ENCODE measurements at regions not wholly inside any gene's neighbourhood (a gene's known extent, or its start where the extent isn't known, plus 50 kb on each side); places are given as distances from the start of the nearest gene placed in this dataset.

DNA sequence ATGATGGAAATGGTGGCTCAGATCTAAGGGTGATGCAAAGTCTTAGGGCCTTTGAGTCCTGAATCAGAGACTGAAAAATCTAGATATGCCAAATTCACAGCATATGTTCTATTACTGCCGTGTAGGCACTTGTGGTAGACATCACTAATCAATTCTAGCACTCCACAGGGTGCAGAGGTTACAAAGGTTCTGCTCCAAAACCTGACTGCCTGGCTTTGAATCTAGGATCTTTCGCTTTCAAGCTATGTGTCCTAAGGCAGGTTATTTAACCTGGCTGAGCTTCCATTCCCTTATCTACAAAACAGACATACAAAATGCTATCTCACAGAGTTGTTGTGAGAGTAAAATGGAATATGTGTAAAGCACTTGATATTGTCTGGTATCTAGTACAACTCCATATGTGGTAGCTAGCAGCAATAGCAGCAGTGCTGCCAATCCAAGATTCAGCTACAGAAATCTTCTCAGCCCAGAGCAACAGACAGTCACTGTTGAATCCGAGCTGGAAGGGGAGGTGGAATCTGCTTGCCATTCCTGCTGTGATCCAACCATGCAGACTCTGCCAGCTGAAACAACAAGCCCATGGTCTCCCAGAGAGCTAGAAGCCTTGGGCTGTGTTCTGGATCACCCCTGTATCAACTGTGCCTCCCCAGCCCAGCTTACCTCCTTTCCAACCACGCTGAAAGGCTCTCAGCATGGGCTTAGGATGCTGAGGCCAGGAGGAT lies 206.9 kb downstream of the TFAP2C start:
- DNase-seq (ENCODE audit: low read depth in 3 of 3): no peak

DNA sequence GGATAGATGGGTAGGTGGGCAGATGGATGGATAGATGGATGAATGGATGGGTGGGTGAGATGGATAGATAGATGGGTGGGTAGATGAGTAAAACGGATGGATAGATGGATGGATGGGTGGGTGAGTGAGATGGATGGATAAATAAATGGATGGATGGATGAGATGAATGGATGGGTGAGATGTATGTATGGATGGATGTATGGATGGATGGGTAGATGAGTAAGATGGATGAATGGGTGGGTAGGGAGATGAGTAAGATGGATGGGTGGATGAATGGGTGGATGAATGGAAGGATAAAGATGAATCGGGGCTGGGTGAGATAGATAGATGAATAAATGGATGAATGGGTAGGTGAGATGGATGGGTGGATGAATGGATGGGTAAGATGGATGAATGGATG lies 210.1 kb downstream of the TFAP2C start:
- no peak for DNase-seq (ENCODE audit: low read depth in 3 of 3)

DNA sequence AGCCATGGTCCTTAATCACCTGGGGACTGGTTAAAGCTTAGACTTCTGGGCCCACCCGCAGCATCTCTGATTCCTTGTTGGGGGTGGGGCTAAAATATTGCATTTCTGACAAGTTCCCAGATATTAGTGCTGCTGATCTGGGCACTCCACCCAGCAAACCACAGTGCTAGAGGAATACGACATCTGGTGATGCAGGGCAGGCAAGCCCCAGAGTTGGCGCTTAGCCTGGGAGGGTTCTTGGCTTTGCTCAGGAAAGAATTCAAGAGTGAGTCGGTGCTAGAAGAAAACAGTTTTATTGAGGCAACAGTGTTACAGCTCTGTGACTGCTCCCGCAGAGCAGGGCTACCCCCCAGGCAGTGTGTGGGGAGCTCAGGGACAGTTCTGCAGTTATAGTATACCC lies 210.7 kb downstream of the TFAP2C start:
- no peak for DNase-seq (ENCODE audit: low read depth in 3 of 3)

DNA sequence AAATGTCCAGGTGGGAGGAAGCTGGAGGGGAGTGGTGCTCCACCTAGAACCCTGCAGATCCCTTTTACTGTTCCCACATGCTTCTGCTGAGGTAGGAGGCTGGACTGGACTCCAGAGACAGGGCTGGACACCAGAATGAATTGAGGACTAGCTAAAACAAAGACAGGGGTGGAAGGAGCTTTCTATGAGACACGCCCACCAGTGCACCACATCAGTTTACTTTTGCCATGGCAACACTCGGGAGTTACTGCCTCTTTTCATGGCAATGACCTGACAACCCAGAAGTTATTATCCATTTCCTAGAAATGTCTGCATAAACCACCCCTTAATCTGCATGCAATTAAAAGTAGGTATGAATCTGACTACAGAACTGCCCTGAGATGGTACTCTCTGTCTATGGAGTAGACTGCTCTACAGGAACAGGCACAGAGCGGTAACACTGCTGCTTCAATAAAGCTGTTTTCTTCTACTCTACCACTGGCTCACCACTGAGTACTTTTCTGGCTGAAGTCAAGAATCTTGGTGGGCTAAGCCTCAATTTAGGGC lies 211.7 kb downstream of the TFAP2C start:
- no peak for DNase-seq (ENCODE audit: low read depth in 3 of 3)

DNA sequence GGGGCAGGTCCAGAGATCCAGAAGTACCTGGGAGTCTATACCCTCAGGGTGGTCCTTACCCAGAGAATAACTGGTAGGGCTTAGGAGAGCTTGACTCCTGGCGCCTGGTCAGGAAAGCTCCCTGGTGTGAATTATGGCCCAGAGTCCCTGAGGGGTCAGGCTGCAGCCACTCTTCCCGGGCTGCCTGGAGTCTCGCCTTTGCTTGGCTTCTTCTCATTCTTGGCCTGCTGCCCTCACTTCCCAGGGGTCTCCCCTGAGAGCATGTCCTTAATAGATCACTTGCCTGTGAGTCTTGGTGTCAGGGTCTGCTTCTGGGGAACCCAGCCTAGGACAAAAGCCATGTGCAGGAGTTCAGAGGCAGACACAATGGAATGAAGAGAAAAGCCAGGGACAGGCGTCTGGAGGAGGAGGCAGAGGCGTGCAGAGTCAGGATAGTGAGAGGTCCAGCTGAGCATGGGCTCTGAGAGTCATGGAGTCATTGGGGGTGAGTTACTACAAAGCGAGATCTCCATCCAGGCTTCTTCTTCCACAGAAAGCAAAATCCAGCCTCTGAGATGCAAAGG lies 212.3 kb downstream of the TFAP2C start:
- DNase-seq (ENCODE audit: low read depth in 3 of 3): no peak

DNA sequence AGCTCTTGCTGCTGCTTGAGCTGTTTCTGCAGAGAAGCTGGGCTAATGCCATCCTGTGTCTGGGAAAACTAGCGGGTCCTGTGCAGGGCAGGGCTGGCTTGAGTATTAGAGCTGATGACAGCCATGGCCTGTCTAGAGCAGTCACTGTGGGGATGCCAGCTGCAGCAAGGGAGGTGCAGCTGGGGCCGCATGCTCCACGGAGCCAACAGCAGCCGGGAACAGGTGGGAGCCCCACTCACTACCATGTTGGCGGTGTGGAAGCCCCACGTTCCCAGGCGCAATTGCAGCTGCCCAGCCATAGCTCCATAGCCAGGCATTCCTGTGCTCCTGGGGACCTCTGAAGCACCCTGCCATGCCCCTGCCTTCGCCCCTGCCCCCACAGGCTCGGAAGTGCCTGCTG lies 212.9 kb downstream of the TFAP2C start:
- DNase-seq (ENCODE audit: low read depth in 3 of 3): no peak

DNA sequence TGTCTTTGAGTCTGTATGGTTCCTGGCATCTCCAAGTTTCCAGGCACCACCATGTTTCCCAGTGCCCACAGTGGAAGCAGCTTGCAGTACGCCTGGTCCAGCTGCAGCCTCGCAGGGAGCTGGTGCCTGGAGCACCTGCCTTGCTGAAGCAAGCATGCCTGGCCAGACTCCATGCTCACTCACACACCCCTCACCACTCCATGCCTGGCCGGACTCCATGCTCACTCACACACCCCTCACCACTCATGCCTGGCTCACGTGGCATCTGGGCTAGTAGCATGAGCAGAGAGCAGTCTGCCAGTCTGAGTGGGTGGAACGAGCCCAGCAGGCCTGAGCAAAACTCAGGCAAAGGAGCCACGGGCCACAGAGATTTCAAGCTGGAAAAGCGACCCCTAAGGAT lies 214.3 kb downstream of the TFAP2C start:
- no peak for DNase-seq (ENCODE audit: low read depth in 3 of 3)

DNA sequence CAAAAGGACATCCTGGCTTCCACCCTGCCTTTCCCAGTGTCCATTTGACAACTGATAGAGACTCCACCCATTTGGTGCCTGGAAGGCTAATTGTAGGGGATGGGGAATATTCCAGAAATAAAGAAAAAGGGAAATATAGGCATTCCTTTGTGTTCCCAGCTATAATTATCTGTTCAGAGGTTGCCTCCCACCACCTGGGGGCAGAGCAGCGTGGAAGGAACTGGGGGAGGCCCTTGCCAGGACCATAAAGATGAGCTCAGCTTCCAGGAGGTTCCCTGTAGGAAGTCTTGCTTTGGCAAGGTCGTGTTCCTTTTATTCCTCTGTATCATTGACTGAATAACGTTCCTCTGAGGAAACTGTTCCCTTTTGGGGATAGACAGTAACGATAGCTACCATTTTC lies 214.7 kb downstream of the TFAP2C start:
- no peak for DNase-seq (ENCODE audit: low read depth in 3 of 3)

DNA sequence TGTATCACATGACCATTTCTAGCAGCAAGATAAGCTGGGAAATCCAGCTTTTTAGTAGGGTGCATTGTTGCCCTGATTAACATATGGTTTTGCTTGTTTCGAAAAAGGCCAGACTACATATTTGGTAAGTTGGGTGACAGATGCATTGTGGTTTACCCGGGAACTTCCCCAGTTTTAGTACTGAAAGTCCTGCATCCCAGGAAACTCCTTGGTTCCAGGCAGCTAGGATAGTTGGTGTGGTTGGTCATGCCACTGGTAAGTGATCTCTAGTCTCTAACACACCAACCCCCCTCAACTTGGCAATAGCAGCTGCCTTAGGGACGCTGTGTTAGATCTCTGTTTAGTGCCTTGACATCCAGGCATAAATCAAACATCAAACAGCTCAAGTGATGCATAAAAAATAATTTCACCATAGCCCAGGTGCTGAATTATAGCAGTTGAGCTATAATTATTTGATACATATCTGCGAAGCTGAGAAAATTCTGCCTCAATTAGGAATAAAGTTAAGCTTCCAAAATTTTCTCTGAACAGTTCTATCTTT lies 216.5 kb downstream of the TFAP2C start:
- DNase-seq (ENCODE audit: low read depth in 3 of 3): no peak

DNA sequence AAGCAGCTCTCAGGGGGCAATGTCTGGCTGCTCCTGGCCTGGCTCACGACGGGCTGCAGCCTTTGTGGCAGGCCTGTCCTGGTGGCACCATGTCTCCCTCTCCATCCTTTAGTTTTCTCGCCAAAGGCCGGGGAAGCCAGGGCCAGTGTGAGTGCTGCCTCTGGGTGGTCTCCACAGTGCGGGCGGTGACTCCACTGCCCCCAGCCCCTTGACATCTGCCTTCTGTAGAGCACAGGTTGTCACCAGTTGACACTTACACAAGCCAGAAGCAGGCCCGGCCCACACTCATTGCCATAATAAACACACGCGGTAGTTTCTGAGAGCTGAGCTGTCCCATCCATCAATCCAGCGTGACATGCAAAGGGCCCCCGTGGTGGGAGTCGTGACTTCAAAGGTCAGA lies 219.5 kb downstream of the TFAP2C start:
- no peak for DNase-seq (ENCODE audit: low read depth in 3 of 3)

DNA sequence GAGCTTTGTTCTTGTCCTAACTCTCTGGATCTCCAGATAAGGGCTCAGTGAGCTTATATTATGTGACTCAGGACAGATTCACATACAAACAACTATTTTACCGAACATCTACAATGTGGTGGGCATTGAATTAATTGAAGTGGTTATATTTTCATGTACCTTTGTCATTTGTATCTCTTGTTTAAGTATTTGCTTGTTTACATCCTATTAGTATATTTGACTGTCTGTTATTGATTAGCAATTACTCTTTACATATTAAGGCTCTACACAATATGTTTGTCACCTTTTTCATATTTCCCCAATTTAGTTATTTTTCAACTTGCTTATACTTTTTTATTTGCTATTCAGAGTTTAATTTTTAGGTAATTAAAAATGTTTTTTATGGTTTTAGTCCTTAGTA lies 222.4 kb downstream of the TFAP2C start:
- DNase-seq (ENCODE audit: low read depth in 3 of 3): no peak

DNA sequence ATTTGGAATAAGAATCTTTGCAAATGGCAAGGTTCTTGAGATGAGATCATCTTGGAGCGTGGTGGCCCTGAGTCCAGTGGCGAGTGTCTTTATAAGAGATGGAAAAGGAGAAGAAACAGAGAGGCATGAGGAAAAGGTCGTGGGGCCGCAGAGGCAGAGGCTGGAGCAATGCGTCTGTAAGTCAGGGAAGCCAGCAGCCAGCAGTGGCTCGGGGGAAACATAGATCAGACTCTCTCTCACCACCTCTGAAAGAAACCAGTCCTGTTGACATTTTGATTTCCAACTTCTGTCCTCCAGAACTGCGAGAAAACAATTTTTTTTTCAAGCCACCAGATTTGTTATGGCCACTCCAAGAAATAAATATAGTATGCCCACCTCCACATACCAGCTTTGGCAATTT lies 226.6 kb downstream of the TFAP2C start:
- no peak for DNase-seq (ENCODE audit: low read depth in 3 of 3)

DNA sequence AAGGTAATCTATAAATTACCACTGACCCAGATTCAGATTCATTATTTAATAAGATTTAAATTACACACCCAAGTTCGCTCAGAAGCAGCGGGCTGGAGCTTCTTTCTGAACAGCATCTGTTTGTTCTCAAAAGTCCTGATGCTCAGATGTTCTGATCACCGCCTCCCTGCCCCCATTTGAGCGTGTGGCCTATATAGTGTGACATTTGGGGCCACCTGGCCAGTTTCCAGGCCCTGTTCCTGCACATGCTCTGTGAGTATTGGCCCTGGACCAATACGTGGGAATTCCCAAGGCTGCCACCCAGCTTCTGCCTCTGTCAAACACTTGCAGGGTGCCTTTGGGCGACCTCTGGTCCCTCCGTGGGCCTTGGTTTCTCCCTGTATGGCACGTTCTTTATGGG lies 228.8 kb downstream of the TFAP2C start:
- DNase-seq (ENCODE audit: low read depth in 3 of 3): no peak

DNA sequence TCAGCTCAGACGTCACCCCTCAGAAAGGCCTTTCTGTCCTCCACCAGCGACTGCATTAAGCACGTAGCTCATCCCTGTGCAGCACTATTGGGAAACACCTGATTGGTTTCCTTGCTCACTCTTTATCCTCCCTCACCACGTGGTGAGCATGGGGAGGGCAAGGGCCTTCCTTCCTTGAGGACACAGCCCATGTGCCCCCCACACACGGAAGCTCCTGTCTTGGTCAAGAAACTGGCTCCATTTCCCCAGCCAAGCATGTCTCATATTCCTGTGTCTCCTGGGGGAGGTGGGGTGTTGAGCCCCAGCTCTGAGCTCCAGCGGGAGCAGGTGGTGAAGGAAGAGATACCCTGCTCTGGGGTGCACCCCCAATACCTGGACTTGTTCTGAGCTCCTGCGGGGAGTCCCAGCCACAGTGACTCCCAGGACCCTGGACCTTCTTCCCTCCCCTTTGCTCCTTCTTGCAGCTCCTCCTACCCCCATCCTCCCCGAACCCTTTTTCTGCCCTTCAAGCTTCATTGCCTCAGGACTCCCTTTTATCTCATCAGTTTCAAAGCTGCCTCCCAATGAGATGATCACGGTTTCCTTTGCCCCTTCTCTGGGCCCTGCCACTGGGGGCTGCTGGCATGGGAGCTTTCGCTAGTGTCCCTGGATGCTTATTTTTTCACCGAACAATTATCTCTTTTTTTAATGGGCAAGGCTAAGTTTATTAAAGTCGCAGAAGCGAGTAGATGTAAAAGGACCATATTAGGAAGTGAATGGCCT lies 230.1 kb downstream of the TFAP2C start:
- DNase-seq (ENCODE audit: low read depth in 3 of 3): no peak

DNA sequence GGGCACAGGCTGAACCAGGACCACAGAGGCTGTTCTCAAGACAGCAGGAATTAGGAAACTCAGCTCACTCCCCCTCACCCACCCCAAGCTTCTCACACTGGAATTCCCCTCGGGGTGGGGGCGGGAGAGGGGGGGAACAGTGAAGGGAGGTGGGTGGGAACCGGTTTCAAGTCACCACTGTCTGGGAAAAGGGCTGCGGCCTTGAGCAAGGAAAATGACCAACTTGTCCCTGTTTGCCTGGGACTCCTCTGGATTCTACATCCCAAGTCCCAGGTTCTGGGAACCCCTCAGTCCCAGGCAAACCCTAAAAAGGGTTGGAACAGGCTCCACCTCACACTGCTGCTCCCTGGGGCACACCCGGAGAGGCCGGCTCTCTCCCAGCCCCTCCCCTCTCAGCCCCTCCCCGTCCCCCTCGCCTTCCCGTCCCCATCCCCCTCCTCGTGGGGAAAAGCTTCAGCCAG lies 230.7 kb downstream of the TFAP2C start:
- no peak for DNase-seq (ENCODE audit: low read depth in 3 of 3)

DNA sequence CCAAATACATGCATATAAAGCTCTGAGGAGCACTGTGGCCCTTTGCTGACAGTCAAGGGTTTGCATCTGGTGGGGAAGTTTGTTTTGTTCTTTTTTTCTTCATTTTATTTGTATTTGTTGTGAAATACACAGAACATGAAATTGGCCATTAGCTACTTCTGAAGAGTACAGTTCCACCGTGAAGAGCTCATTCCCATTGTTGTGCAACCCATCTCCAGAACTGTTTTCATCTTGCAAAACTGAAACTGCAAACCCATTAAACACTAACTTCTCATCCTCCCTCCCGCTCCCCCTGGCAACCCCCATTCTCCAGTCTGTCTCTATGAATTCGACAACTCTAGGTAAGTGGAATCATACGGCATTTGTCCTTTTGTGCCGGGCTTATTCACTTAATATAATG lies 231.3 kb downstream of the TFAP2C start:
- no peak for DNase-seq (ENCODE audit: low read depth in 3 of 3)

DNA sequence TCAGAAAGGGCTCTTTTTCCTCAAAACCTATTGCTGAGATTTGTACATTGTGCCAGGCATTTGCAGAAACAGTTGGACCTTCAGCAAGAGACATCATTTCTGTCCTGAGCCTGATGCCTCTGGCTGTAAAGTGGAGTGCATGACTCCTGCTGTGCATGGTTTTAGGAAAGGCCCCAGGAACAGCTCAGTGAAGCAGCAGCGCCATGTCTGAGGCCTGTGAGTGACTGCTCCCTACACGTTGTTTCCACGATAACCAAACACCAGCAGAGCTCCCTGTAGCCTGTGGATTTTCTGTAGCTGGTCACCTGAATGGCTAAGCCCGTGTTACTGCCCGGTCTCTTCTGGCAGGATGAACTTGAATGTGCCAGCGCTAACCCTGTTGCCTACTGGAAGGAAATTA lies 232.5 kb downstream of the TFAP2C start:
- DNase-seq (ENCODE audit: low read depth in 3 of 3): no peak

DNA sequence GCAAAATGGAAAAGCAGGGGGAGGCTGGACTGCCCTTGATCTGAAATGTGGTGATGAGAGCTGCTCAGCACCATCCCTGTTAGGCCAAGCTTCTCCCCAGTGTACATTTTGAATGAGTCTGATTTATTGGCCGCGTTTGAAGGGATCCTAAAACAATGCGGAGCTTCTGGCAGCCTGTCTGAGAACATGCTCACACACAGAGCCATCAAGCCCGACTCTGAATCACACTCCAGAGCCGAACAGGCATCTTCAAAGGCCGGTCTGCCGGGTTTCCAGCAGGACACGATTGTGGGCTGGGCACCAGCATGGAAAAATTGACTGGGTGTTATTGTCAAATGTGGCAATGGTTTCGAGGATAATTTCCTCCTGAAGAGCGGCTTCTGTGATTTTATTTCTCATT lies 235.9 kb downstream of the TFAP2C start:
- DNase-seq (ENCODE audit: low read depth in 3 of 3): no peak

DNA sequence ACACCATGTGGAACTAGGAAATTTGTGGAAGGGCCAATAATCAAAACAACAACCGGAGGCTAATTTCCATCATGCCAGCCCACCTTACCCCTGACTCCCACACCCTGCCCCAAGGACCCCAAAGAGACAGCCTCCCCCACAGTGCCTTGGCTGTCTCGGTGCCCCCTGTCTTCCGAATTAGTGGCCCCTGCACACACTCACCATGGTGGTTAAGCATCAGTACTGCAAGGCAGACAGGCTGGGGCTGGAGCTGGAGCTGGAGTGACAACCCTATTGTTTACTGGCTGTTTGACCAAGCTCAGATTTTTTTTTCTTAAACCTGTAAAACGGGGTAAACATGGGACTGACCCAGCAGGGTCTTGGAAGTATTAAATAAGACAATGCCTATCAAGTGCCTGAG lies 238.0 kb downstream of the TFAP2C start:
- DNase-seq (ENCODE audit: low read depth in 3 of 3): no peak

DNA sequence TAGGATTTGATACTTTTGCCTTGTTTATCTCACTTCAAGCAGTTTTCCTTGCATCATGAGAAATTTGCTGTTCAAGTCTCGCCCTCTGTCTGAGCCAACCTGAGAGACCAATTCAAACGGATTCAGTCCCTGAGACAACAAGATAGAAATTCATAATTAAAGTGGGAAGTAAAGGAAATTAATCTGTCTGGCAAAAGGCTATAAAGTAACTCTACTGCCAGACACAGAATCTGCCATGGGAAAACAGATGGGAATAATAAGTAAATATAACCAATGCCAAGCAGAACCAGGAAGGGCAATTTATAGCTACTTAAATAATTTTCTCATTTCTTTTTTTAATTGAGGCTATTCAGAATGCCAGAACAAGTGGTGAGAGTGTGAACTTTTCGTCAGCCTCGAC lies 239.6 kb downstream of the TFAP2C start:
- no peak for DNase-seq (ENCODE audit: low read depth in 3 of 3)

DNA sequence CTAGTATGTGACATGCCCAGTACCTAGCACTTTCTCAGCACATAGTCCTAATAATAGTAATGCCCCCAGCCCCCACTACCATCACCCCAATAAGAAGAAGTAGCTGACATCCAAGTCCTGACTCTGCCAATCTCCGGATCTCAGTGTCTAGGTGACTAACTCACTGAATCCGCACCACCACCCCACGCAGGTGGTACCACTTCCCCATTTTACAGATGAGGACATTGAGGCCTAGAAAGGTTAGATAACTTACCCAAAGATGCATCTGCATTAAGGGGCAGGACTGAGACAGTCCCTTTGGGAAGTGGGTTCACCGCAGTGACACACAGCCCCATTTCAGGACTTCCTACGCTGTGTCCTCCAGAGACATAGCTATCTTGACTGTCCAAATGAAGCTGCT lies 241.2 kb downstream of the TFAP2C start:
- no peak for DNase-seq (ENCODE audit: low read depth in 3 of 3)

DNA sequence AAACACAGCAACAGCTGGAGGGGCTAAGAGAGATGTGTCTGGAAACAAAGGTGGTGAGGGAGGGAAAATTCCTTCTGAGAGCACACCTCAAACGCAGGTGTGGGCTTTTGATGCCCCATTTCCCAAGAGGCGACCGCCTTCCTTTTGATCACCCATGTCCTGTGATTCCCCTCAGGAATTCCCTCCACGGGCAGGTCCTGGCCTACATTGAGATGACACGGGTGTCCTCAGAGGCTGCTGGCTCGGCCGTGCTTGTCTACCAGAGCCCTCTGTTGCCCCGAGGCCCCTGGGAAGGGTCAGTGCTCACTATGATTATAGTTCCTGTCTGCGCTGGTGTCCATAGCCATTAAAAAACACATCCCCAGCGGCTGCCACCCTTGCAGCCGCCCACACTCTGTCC lies 242.6 kb downstream of the TFAP2C start:
- no peak for DNase-seq (ENCODE audit: low read depth in 3 of 3)
